ENCODE measurements at regions not wholly inside any gene's neighbourhood (a gene's known extent, or its start where the extent isn't known, plus 50 kb on each side); places are given as distances from the start of the nearest gene placed in this dataset.
"Not testable (repeated sequence)": the region's sequence is repeated elsewhere in the genome, so short reads cannot be mapped to it uniquely, and the experiment has no call there.

DNA sequence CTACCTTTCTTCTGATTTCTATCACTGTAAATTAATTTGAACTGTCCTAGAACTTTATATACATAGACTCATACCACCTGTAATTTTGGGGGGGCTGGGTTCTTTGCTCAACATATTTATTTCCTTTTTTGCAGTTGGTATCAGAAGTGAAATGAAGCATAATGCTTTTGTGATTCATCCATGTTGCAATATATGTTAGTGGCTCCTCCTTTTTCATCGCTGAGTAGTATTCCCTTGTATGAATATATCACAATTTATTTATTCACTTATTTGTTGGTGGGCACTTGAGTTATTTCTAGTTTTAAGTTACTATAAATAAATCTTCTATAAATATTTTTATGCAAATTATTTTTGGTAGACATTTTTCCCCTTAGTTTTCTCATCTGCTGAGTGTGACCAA lies 336.4 kb downstream of the HS3ST3B1 start:
- DNase-seq (ENCODE audit: low read depth in 2 of 2): no peak

DNA sequence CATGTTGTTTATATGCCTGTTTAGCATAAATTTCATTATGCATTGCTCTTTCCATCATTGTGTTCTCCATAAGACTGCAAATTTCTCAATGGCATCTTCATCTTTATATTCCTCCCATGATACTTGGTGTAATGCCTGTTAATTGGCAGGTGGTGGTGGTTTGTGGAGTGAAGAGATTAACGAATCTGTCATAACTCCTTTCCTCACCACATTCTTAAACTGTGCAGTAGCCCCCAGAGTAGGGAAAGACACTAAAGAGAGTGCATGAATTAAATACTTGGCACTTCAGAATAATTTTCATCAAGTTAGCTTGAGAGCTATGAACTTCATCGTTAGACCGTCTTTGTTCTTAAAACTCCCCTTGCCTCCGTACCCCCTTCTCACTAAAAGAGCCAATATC lies 329.7 kb downstream of the HS3ST3B1 start:
- no peak for DNase-seq (ENCODE audit: low read depth in 2 of 2)

DNA sequence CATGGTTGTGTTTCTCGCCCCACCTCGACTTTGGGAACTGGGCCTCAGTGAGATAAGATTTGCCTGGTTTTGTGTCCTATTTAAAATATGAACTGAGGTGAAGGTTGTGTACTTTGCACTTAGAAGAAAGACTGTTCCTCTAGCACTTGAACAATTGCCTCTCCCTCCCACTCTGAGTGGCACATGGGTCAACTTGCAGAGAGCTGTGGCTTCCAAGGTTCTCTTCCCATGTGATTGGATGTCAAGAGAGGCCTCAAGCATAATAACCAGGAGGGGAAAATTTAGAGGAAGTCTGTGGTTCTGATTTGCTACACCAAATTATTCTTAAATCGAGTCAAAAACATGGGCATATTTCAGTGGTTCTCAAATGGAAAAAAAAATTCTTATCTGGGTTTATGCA lies 329.2 kb downstream of the HS3ST3B1 start:
- no peak for DNase-seq (ENCODE audit: low read depth in 2 of 2)

DNA sequence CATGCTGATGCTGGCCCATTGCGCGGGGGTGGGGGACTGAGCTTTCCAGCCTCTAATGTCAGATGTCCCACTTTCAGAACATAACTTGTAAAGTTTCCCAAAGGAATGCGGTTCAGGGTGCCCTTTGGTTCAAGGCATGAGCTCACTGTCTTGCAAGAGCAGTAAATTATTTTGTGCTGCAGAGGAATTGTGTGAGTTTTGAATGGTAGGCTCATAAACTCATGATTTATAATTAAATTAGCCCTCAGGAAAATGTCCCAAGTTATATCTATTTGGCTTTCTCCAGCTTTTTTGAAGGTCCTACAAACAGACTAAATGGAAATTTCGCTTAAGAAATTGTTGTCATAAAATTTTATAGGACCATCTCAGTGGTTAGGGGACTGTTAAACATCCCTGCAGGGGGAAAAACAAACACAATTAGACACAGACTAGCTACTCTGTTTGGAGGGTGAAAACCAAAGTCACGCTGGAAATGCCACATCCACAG lies 321.8 kb downstream of the HS3ST3B1 start:
- no peak for DNase-seq (ENCODE audit: low read depth in 2 of 2)

DNA sequence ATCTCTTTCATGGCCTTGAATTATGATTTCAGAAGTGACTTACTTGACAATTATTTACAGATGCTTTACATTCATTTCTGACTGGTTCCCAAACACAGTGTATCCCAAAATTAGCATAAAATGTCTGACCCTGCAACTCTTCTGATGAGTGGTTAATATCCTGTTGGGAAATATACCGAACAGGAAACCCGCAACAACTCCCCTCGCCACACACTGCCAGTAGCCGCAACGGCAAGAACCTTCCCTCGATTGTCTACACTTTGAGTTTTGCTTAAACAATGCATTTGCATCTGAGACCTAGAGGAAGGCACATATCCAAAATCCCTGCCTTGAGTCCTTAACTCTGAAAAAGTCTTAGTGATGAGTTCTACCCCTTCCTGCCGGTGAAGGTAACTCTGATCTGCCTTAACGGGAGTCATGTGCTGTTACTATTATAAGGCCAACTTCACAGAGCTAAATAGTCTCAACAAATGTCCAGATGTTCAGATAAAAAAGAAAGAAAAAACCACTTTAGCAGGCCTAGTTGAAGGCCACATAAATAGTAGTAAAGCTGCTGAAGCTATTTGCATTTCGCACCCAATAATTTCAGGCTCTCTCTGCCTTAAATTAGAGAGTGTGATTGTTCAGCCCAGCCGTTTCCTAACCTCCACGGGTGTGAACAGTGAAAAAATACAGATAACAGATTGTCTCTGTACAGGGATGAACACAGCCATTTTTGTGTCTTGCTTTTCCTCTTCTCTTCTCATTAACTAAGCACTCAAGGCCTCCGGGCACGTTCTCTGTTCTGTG lies 321.1 kb downstream of the HS3ST3B1 start:
- no peak for DNase-seq (ENCODE audit: low read depth in 2 of 2)

DNA sequence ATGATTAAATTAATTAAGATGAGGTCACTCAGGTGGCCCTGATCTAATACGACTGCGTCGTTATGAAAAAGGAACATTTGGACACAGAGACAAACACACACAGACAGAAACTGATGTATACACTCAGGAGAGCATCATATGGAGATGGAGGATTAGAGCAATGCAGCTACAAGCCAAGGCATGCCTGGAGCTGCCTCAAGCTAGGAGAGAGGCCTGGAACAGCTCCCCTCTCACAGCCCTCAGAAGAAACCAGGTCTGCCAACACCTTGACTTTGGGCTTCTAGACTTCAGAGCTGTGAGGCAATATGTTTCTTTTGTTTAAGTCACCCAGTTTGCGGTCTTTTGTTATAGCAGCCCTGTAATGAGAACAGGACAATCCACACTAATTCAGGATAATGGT lies 318.9 kb downstream of the HS3ST3B1 start:
- no peak for DNase-seq (ENCODE audit: low read depth in 2 of 2)

DNA sequence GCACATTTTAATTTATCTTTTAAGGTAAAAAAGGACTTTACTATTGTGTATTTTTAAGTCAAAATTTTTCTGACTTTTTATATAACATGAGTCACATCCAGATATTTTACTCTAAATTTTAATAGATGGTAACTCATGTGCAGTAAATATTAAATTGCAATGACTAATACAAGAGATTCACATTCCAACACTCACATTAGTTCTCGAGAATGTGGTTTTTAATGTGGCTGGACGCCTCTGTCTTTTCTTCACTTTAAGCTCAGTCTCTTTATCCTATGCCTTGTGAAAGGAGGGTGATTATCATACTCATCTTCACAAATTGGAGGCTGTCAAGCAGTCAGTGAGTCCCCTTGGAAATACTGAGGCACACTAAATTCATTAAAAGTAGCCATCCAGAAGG lies 315.6 kb downstream of the HS3ST3B1 start:
- no peak for DNase-seq (ENCODE audit: low read depth in 2 of 2)

DNA sequence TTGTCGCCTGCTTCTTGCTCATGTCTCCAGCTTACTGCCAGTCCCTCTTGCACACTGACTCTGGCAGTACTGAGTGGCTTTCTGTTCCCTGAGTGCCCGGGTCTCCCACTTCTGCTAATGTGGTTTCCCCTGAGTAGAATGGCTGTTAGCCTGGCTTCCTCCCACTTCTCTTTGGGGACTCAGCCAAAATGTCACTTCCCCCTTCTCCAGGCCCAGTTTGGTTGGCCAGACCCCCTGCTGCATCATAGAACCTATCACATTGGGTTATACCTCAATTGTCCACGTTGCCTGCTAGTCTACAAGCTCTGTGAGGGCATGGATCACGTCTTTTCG lies 304.4 kb downstream of the HS3ST3B1 start:
- DNase-seq (ENCODE audit: low read depth in 2 of 2): no peak

DNA sequence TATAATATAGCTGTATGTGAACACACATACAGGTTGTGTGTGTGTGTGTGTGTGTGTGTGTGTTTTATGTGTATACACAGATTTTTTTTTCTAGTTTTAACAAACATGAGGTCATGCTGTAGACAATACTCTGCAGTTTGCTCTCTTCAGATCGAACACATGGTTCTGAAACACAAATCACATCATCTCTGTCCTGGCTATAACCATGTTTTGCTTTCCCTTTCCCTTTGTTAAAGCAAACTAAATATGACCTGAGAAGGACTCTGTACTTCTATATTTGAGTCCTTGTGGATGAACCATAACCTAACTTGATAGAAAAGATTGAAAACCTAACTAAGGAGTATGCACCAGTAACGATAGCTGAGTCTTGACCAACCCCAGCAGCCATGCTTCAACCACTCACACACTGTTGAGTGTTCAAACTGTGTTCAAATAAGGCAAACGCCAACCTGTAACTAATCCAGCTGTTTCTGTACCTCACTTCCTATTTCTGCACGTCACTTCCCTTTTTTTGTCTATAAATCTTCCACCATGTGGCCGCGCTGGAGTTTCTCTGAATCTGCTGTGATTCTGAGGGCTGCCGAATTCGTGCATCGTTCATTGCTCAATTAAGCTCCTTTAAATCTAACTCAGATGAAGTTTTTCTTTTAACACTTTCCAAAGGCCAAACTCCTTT lies 303.8 kb downstream of the HS3ST3B1 start:
- no peak for DNase-seq (ENCODE audit: low read depth in 2 of 2)

DNA sequence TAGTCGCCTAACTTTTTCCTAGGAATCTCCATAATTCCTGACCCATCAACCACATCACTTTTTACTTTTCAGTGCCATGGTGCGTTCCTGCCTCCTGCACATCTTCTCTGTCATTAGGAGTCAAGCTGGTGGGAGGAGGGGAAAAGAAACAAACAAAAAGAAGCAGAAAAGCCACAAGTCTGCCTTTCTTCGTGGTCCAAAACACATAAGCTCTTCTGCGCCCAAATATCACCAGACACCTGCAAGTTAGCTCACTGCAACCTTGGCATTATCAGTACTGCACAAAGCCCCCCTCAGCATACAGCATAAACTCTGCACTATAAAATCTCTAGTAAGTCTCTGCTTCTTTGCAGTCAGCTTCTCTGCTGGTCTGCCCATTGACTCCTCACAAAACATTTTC lies 295.3 kb downstream of the HS3ST3B1 start:
- no peak for DNase-seq (ENCODE audit: low read depth in 2 of 2)

DNA sequence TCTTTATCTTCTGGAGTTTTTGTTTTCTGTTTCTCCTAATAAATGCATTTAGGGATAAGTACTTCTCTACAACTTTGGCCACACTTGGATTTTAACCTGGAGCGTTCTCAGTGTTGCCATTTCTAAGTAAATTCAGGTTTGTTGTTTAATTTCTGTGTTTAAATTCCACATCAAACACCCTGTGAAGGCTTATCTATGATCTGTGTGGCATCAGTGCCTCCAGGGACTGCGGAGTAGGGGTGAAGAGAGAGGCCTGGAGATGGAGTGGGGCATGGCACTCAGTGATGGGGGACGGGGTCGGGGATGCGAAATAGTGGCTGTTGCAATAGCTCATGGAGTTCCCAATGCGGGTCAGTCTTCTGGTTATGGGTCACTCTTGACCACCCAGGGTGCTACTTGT lies 294.8 kb downstream of the HS3ST3B1 start:
- no peak for DNase-seq (ENCODE audit: low read depth in 2 of 2)

DNA sequence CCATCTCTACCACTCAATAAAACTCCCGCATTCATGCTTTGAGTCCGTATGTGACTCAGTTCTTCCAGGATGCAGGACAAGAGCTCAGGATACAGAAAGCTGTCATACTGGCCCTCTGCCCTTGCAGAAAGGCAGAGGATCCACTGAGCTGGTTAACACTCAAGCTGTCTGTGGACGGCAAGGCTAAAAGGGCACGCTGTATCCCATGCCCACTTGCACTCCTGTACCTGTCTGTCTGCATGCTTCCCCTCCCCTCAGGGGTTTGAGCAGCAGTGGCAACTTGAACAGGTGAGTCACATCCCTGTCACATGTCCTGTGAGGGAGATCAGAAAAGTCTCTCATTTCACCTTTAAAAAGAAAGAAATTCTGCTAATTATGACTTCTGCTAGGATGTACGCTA lies 293.8 kb downstream of the HS3ST3B1 start:
- no peak for DNase-seq (ENCODE audit: low read depth in 2 of 2)

DNA sequence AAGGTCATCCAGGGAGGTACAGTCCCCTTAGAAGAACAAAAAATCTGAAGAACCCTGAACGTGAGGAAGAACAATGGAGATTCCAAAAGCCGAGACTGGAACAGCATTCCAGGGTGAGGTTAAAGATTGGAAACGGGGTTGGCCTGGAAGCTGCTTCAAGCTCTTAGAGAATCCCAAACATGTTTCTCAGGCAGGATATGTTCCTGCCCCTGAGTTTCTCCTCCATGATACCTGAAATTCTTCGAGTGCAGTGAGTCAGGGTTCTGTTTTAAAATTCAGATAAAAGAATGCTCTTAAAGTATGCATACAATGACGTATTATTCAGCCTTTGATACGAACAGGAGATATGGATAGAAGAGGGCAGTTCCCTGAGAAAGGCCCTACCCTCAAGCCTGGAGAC lies 293.1 kb downstream of the HS3ST3B1 start:
- no peak for DNase-seq (ENCODE audit: low read depth in 2 of 2)

DNA sequence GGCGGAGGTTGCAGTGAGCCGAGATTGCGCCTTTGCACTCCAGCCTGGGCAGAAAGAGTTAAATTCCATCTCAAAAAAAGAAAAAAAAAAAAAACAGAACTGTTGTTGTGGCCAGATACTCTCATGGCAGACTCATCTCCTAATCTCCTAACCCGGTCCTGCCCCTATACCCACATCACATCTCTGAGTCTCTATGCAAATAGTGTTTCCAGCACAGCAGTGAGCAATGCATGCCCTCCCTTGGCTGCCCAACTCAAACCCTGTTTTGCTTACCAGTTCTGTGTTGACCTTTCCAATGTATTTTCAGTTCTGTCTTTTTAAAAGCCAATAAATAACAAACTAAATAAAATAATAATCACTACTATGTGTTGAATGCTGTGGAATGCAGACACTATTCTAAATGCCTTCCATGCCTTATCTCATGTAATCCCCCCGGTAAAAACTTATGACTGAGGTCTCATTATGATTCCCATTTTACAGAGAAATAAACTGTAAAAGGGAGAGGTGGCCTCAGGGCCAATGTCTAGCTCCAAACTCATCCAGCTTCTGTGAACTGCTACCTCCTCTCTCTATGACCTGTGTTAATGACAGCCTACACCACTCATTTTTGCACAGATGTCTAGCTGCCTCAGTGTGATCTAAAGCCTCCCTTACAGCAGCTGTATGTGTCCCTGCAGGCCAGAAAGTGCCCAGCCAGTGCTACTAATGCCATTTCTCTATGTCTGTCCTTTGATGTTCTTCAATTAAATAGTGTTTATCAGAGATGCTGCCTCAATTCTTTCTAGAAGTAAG lies 289.8 kb downstream of the HS3ST3B1 start:
- DNase-seq (ENCODE audit: low read depth in 2 of 2): no peak

DNA sequence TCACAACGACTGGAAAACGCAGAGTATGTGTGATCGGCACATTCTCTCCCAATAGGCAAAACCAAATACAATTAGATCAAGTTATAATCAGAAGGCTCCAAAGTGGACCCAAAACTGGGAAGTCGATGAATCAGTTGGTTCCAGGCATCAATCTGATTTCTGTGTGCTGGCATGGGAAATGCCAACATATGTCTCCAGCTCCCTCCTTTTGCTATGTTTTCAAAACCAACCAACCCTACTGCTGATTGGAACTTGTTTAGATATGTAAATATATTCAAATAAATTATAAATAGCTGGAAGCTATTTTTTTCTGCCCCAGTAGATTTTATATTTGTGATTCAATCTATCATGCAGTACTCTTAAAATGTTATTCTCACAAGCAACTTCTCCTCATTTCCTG lies 284.2 kb downstream of the HS3ST3B1 start:
- no peak for DNase-seq (ENCODE audit: low read depth in 2 of 2)

DNA sequence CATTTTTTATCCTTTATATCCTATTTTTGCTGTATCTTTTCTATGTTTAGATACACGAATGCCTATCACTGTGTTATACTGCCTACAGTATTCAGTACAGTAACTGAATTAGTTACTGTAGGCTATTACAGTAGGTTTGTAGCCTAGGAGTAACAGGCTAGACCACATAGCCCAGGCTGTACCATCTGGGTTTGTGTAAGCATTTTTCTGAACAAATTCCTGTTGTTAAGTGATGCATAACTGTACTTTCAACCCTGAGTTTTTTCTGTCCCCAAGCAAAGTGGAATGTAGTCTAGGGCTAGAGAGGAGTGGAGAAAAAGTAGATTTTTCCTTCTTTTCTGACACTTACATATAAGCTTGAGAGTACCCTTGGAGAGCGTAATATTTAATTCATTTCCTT lies 282.1 kb downstream of the HS3ST3B1 start:
- no peak for DNase-seq (ENCODE audit: low read depth in 2 of 2)

DNA sequence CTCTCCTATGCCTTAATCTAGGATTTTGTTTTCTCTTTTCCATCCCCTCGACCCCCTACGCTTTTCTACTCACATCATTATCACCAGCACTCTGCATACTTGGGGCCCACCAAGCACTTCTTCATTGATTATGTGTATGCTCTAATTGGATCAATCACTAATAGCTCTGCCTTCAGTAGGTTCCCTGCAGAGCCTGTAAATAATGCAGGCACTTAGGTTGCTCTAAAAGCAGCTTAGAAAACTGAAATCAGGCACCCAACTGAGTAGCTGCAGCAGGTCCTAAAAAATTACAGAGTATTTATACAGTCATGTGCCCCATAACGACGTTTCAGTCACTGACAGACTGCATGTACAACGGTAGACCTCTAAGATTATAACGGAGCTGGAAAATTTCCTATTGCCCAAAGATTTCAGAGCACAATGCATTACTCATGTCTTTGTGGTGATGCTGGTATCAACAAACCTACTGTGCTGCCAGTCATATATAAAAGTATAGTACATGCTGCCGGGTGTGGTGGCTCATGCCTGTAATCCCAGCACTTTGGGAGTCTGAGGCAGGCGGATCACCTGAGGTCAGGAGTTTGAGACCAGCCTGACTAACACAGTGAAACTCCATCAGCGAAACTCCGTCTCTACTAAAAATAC lies 280.4 kb downstream of the HS3ST3B1 start:
- no peak for DNase-seq (ENCODE audit: low read depth in 2 of 2)

DNA sequence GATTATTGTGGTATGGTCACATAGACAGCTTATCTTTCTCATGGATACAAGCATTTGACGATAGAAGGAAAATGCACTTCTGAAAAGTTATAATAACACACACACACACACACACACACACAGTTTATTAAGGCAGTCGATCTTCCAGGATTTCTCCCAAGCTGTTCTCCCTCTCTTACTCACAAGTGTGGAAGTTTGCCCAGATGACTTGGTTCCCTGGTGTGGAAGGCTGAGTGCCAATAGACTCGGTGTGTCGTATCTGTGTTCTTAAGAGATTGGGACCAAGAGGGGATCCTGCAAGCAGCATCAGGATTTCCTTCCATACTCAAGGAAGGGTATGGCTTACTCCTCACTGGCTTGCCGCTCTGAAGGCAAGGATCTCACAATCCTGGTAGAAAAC lies 279.6 kb downstream of the HS3ST3B1 start:
- no peak for DNase-seq (ENCODE audit: low read depth in 2 of 2)

DNA sequence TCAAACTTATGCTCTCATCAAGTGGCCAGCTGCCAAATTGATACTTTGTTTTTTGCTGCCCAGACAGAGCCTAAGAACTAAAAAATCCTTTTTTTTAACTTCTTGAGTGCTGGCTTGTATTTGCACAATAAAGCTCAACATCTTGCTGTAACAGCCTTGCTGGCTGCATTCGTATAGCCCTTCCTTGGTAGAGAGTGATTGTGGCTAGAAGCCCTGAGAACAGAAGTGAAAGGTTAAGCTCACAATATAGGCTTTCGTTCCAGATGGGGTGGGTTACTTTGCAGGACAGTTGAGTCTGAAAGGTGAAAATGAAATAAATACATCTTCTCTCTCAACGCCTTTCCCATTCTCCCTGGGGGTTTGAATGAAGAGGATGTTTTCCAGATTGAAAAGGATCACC lies 278.8 kb downstream of the HS3ST3B1 start:
- DNase-seq (ENCODE audit: low read depth in 2 of 2): no peak

DNA sequence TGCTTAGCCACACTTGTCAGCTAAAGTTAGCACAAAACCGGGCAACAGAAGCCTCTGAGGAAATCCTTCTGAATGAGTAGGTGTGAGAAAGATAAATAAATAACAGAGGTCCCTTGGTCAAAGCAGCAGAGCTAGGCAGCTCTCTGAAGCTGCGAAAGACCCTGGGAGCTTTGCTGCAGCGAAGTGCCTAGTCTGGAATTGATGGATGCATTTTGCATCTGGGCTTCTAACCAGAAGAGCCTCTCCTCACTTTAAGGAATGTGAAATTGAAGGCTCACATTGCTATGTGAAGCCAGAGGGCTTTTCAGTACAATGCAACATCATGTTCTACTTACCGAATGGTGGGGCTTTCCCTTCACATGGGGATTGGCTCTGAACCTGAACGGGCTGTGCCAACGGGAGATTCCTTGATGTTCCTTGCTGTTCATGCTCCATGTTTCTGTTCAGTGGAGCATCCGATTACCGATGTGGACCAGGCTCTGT lies 274.6 kb downstream of the HS3ST3B1 start:
- DNase-seq (ENCODE audit: low read depth in 2 of 2): no peak

DNA sequence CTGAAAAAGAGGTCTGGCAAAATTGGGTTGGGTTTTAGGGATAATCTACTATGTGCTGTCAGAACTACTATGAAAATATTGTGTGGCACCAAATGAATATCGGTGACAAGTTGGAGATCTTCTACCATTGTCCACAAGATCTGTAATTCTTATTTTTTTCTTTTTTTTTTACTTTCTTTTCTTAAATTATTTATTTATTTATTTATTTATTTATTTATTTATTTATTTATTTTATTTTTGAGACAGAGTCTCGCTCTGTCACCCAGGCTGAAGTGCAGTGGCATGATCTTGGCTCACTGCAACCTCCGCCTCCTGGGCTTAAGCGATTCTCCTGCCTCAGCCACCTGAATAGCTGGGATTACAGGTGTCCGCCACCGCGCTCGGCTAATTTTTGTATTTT lies 259.4 kb downstream of the HS3ST3B1 start:
- not testable (repeated sequence) for DNase-seq (ENCODE audit: low read depth in 2 of 2)

Measured in stimulated activated CD4-positive, alpha-beta T cell treated with anti-CD3 and anti-CD28 coated beads, Interleukin-15, amount 100 ng/mL, for 48 hours (primary cell).